ENCODE measurements at regions not wholly inside any gene's neighbourhood (a gene's known extent, or its start where the extent isn't known, plus 50 kb on each side); places are given as distances from the start of the nearest gene placed in this dataset.

GRCh38 chr1:178643831-178644230, 81.2 kb upstream of the RALGPS2 start:
- Histone ChIP-seq H3K4me3 (ENCODE audit: low read depth in 1 of 2, low read length in 2 of 2) (no peak overlapping the region), H3K9me3 (ENCODE audit: control insufficient read depth in 1 of 2, low read length in 2 of 2) (no peaks in the 10 kb centered on the region), H3K36me3 (ENCODE audit: control insufficient read depth in 1 of 2, insufficient read depth in 2 of 2, low read length in 2 of 2) (no peaks in the 10 kb centered on the region), H3K4me1 (ENCODE audit: control insufficient read depth in 1 of 2, insufficient read depth in 2 of 2, low read length in 2 of 2) (peaks cover 0 to 12% of the 10 kb centered on the region in 2 donors), H3K27ac (ENCODE audit: low read length) (no peak overlapping the region), H3K27me3 (ENCODE audit: low read depth, low read length) (no peaks in the 10 kb centered on the region)

GRCh38 chr1:178644308-178645120, 80.5 kb upstream of the RALGPS2 start:
- Histone ChIP-seq H3K27ac (ENCODE audit: low read length) (no peak overlapping the region), H3K27me3 (ENCODE audit: low read depth, low read length) (no peaks in the 10 kb centered on the region), H3K9me3 (ENCODE audit: control insufficient read depth in 1 of 2, low read length in 2 of 2) (no peaks in the 10 kb centered on the region), H3K4me3 (ENCODE audit: low read depth in 1 of 2, low read length in 2 of 2) (no peak overlapping the region), H3K36me3 (ENCODE audit: control insufficient read depth in 1 of 2, insufficient read depth in 2 of 2, low read length in 2 of 2) (no peaks in the 10 kb centered on the region), H3K4me1 (ENCODE audit: control insufficient read depth in 1 of 2, insufficient read depth in 2 of 2, low read length in 2 of 2) (peaks cover 0 to 12% of the 10 kb centered on the region in 2 donors)

GRCh38 chr1:178645157-178645807, 79.8 kb upstream of the RALGPS2 start:
- H3K27ac ChIP-seq (ENCODE audit: low read length), result no peak overlapping the region

GRCh38 chr1:178645808-178646200, 79.2 kb upstream of the RALGPS2 start:
- Histone ChIP-seq H3K36me3 (ENCODE audit: control insufficient read depth in 1 of 2, insufficient read depth in 2 of 2, low read length in 2 of 2) (no peaks in the 10 kb centered on the region), H3K4me1 (ENCODE audit: control insufficient read depth in 1 of 2, insufficient read depth in 2 of 2, low read length in 2 of 2) (peaks cover 0 to 12% of the 10 kb centered on the region in 2 donors), H3K9me3 (ENCODE audit: control insufficient read depth in 1 of 2, low read length in 2 of 2) (no peaks in the 10 kb centered on the region), H3K4me3 (ENCODE audit: low read depth in 1 of 2, low read length in 2 of 2) (no peak overlapping the region), H3K27me3 (ENCODE audit: low read depth, low read length) (no peaks in the 10 kb centered on the region), H3K27ac (ENCODE audit: low read length) (no peak overlapping the region)

More at GRCh38 chr1:178645157-178645807, 79.8 kb upstream of the RALGPS2 start:
- H3K27me3 ChIP-seq (ENCODE audit: low read depth, low read length), result no peaks in the 10 kb centered on the region
- no peaks in the 10 kb centered on the region for H3K36me3 ChIP-seq (ENCODE audit: control insufficient read depth in 1 of 2, insufficient read depth in 2 of 2, low read length in 2 of 2)
- peaks cover 0 to 12% of the 10 kb centered on the region in 2 donors for H3K4me1 ChIP-seq (ENCODE audit: control insufficient read depth in 1 of 2, insufficient read depth in 2 of 2, low read length in 2 of 2)
- H3K9me3 ChIP-seq (ENCODE audit: control insufficient read depth in 1 of 2, low read length in 2 of 2), result no peaks in the 10 kb centered on the region
- H3K4me3 ChIP-seq (ENCODE audit: low read depth in 1 of 2, low read length in 2 of 2), result no peak overlapping the region

GRCh38 chr1:178646821-178647220, 78.2 kb upstream of the RALGPS2 start:
- H3K27ac ChIP-seq (ENCODE audit: low read length), result no peak overlapping the region
- no peak overlapping the region for H3K4me3 ChIP-seq (ENCODE audit: low read depth in 1 of 2, low read length in 2 of 2)
- H3K27me3 ChIP-seq (ENCODE audit: low read depth, low read length), result no peaks in the 10 kb centered on the region
- H3K4me1 ChIP-seq (ENCODE audit: control insufficient read depth in 1 of 2, insufficient read depth in 2 of 2, low read length in 2 of 2), result peaks cover 5 to 19% of the 10 kb centered on the region in 2 donors
- no peaks in the 10 kb centered on the region for H3K9me3 ChIP-seq (ENCODE audit: control insufficient read depth in 1 of 2, low read length in 2 of 2)
- H3K36me3 ChIP-seq (ENCODE audit: control insufficient read depth in 1 of 2, insufficient read depth in 2 of 2, low read length in 2 of 2), result no peaks in the 10 kb centered on the region

GRCh38 chr1:178648151-178648550, 76.9 kb upstream of the RALGPS2 start:
- Histone ChIP-seq H3K27me3 (ENCODE audit: low read depth, low read length) (no peaks in the 10 kb centered on the region), H3K4me3 (ENCODE audit: low read depth in 1 of 2, low read length in 2 of 2) (no peak overlapping the region), H3K27ac (ENCODE audit: low read length) (no peak overlapping the region), H3K4me1 (ENCODE audit: control insufficient read depth in 1 of 2, insufficient read depth in 2 of 2, low read length in 2 of 2) (peaks cover 5 to 20% of the 10 kb centered on the region in 2 donors), H3K36me3 (ENCODE audit: control insufficient read depth in 1 of 2, insufficient read depth in 2 of 2, low read length in 2 of 2) (no peaks in the 10 kb centered on the region), H3K9me3 (ENCODE audit: control insufficient read depth in 1 of 2, low read length in 2 of 2) (no peaks in the 10 kb centered on the region)

- Histone ChIP-seq H3K36me3 (ENCODE audit: control insufficient read depth in 1 of 2, insufficient read depth in 2 of 2, low read length in 2 of 2) (no peaks in the 10 kb centered on the region), H3K27me3 (ENCODE audit: low read depth, low read length) (no peaks in the 10 kb centered on the region), H3K4me3 (ENCODE audit: low read depth in 1 of 2, low read length in 2 of 2) (no peak overlapping the region), H3K27ac (ENCODE audit: low read length) (no peak overlapping the region), H3K4me1 (ENCODE audit: control insufficient read depth in 1 of 2, insufficient read depth in 2 of 2, low read length in 2 of 2) (peaks cover 5 to 12% of the 10 kb centered on the region in 2 donors), H3K9me3 (ENCODE audit: control insufficient read depth in 1 of 2, low read length in 2 of 2) (no peaks in the 10 kb centered on the region)
These were observed 75.3 kb upstream of the RALGPS2 start for GRCh38 chr1:178649582-178650350.

- H3K36me3 ChIP-seq (ENCODE audit: control insufficient read depth in 1 of 2, insufficient read depth in 2 of 2, low read length in 2 of 2), result no peaks in the 10 kb centered on the region
- peaks cover 5 to 12% of the 10 kb centered on the region in 2 donors for H3K4me1 ChIP-seq (ENCODE audit: control insufficient read depth in 1 of 2, insufficient read depth in 2 of 2, low read length in 2 of 2)
- peak overlapping the region; percentile 16 for H3K27ac ChIP-seq (ENCODE audit: low read length)
- no peaks in the 10 kb centered on the region for H3K9me3 ChIP-seq (ENCODE audit: control insufficient read depth in 1 of 2, low read length in 2 of 2)
- H3K27me3 ChIP-seq (ENCODE audit: low read depth, low read length), result no peaks in the 10 kb centered on the region
- H3K4me3 ChIP-seq (ENCODE audit: low read depth in 1 of 2, low read length in 2 of 2), result peak overlapping the region in 1 of 2 donors; percentile 12
These were observed 74.0 kb upstream of the RALGPS2 start for GRCh38 chr1:178650934-178651511.

- H3K9me3 ChIP-seq (ENCODE audit: control insufficient read depth in 1 of 2, low read length in 2 of 2), result no peaks in the 10 kb centered on the region
- no peaks in the 10 kb centered on the region for H3K36me3 ChIP-seq (ENCODE audit: control insufficient read depth in 1 of 2, insufficient read depth in 2 of 2, low read length in 2 of 2)
- peaks cover 5 to 12% of the 10 kb centered on the region in 2 donors for H3K4me1 ChIP-seq (ENCODE audit: control insufficient read depth in 1 of 2, insufficient read depth in 2 of 2, low read length in 2 of 2)
- H3K27ac ChIP-seq (ENCODE audit: low read length), result peak overlapping the region; percentile 16
- H3K27me3 ChIP-seq (ENCODE audit: low read depth, low read length), result no peaks in the 10 kb centered on the region
- H3K4me3 ChIP-seq (ENCODE audit: low read depth in 1 of 2, low read length in 2 of 2), result peak overlapping the region in 1 of 2 donors; percentile 12
These were observed 73.3 kb upstream of the RALGPS2 start for GRCh38 chr1:178651742-178652141.

GRCh38 chr1:178652506-178653490, 72.2 kb upstream of the RALGPS2 start:
- Histone ChIP-seq H3K27me3 (ENCODE audit: low read depth, low read length) (no peaks in the 10 kb centered on the region), H3K4me1 (ENCODE audit: control insufficient read depth in 1 of 2, insufficient read depth in 2 of 2, low read length in 2 of 2) (peaks cover 5 to 12% of the 10 kb centered on the region in 2 donors), H3K4me3 (ENCODE audit: low read depth in 1 of 2, low read length in 2 of 2) (no peak overlapping the region), H3K9me3 (ENCODE audit: control insufficient read depth in 1 of 2, low read length in 2 of 2) (no peaks in the 10 kb centered on the region), H3K27ac (ENCODE audit: low read length) (no peak overlapping the region), H3K36me3 (ENCODE audit: control insufficient read depth in 1 of 2, insufficient read depth in 2 of 2, low read length in 2 of 2) (no peaks in the 10 kb centered on the region)
